GM21515 (cell line): ENCODE measurements at regions not wholly inside any gene's neighbourhood (a gene's known extent, or its start where the extent isn't known, plus 50 kb on each side); places are given as distances from the start of the nearest gene placed in this dataset.

Experiments
- ATAC-seq: cut with Tn5 transposase; IDR thresholded peaks from one replicate; pipeline ENCODE4 v1.9.1; 2021; ENCODE audit not compliant: unreplicated experiment

- ATAC-seq = no peak
These were observed 280.3 kb downstream of the HACE1 start for GRCh38 chr6:104579310-104579863.

- ATAC-seq = no peak
These were observed 284.2 kb downstream of the HACE1 start for GRCh38 chr6:104575536-104575935.

- ATAC-seq = no peak
These were observed 285.5 kb downstream of the HACE1 start for GRCh38 chr6:104574135-104574750.

GRCh38 chr6:104573350-104573749, 286.4 kb downstream of the HACE1 start:
- ATAC-seq = no peak

GRCh38 chr6:104572901-104573300, 286.8 kb downstream of the HACE1 start:
- ATAC-seq = no peak

GRCh38 chr6:104566411-104566810, 293.3 kb downstream of the HACE1 start:
- no peak for ATAC-seq

- no peak for ATAC-seq
These were observed 296.4 kb downstream of the HACE1 start for GRCh38 chr6:104563306-104563705.

GRCh38 chr6:104559435-104560202, 300.1 kb downstream of the HACE1 start:
- no peak for ATAC-seq

- no peak for ATAC-seq
These were observed 301.0 kb downstream of the HACE1 start for GRCh38 chr6:104558746-104559145.

- no peak for ATAC-seq
These were observed 311.4 kb downstream of the HACE1 start for GRCh38 chr6:104548297-104548696.

GRCh38 chr6:104541411-104541810, 318.3 kb downstream of the HACE1 start:
- no peak for ATAC-seq

- no peak for ATAC-seq
These were observed 319.0 kb downstream of the HACE1 start for GRCh38 chr6:104540743-104541142.

GRCh38 chr6:104539173-104539572, 320.5 kb downstream of the HACE1 start:
- no peak for ATAC-seq

- ATAC-seq = no peak
These were observed 321.8 kb downstream of the HACE1 start for GRCh38 chr6:104537872-104538271.

- ATAC-seq = no peak
These were observed 322.5 kb downstream of the HACE1 start for GRCh38 chr6:104537180-104537579.

- ATAC-seq = no peak
These were observed 327.3 kb downstream of the HACE1 start for GRCh38 chr6:104532462-104532861.

GRCh38 chr6:104531646-104532045, 328.1 kb downstream of the HACE1 start:
- ATAC-seq = no peak

GRCh38 chr6:104527761-104528415, 331.8 kb downstream of the HACE1 start:
- ATAC-seq = no peak

GRCh38 chr6:104527311-104527710, 332.4 kb downstream of the HACE1 start:
- no peak for ATAC-seq

GRCh38 chr6:104526376-104526775, 333.3 kb downstream of the HACE1 start:
- no peak for ATAC-seq

- ATAC-seq = peak; percentile 99
These were observed 333.9 kb downstream of the HACE1 start for GRCh38 chr6:104525677-104526322.
